Keratinocyte (primary cell): ENCODE measurements at regions not wholly inside any gene's neighbourhood (a gene's known extent, or its start where the extent isn't known, plus 50 kb on each side); places are given as distances from the start of the nearest gene placed in this dataset.

Source experiments
- DNase-seq: peaks from one replicate; pipeline ENCODE4 v3.0.0-alpha.2; 2011; ENCODE audit warnings: low read depth, missing footprints, low spot score
- FAIRE-seq: peaks from 2 replicates; lab custom pipeline; 2011; peaks lifted over from hg19 to GRCh38; lab: Jason Lieb, UNC
- H2AFZ ChIP-seq: 2 replicates; pipeline ENCODE4 v1.6.0; 2012; ENCODE audit warnings: low read length, control low read depth, inconsistent platforms; ENCODE audit not compliant: control insufficient read depth
- H3K27ac ChIP-seq: 2 replicates; pipeline ENCODE4 v1.5.1; 2011; ENCODE audit warnings: low read length; ENCODE audit not compliant: control insufficient read depth, insufficient read depth
- H3K27me3 ChIP-seq: 3 replicates; pipeline ENCODE4 v1.6.0; 2011; ENCODE audit warnings: low read length; ENCODE audit not compliant: control insufficient read depth, insufficient read depth; ENCODE audit errors: extremely low read depth
- H3K36me3 ChIP-seq, 2 experiments: 2 replicates in 1 of 2; 3 replicates in 1 of 2; pipeline ENCODE4 v1.5.1; 2011; ENCODE audit warnings: low read length in 2 of 2, mild to moderate bottlenecking in 1 of 2; ENCODE audit not compliant: control insufficient read depth in 2 of 2, insufficient read depth in 2 of 2; ENCODE audit errors: extremely low read depth in 1 of 2
- H3K4me1 ChIP-seq: 3 replicates; pipeline ENCODE4 v1.5.1; 2011; ENCODE audit warnings: low read length; ENCODE audit not compliant: control insufficient read depth, insufficient read depth; ENCODE audit errors: extremely low read depth
- H3K4me2 ChIP-seq: 3 replicates; pipeline ENCODE4 v1.6.0; 2011; ENCODE audit warnings: low read depth, low read length; ENCODE audit not compliant: control insufficient read depth, insufficient read depth; ENCODE audit errors: extremely low read depth
- H3K4me3 ChIP-seq, 3 experiments: fragments of 200-600 bp in 1 of 3; sonication (generic) in 1 of 3; 2 replicates in 2 of 3; 3 replicates in 1 of 3; pipeline ENCODE4 v1.5.1; 2011 to 2016; ENCODE audit warnings: low read length in 3 of 3, mild to moderate bottlenecking in 3 of 3, control low read depth in 2 of 3, inconsistent platforms in 1 of 3, low read depth in 1 of 3, mixed read lengths in 1 of 3, mixed run types in 1 of 3, moderate library complexity in 1 of 3; ENCODE audit not compliant: control insufficient read depth in 2 of 3, insufficient read depth in 2 of 3; ENCODE audit errors: extremely low read depth in 1 of 3
- H3K79me2 ChIP-seq: 2 replicates; pipeline ENCODE4 v1.6.0; 2012; ENCODE audit warnings: low read length; ENCODE audit not compliant: control insufficient read depth, insufficient read depth
- H3K9ac ChIP-seq: 3 replicates; pipeline ENCODE4 v1.6.0; 2011; ENCODE audit warnings: low read length; ENCODE audit not compliant: control insufficient read depth, insufficient read depth; ENCODE audit errors: extremely low read depth
- H3K9me1 ChIP-seq: 3 replicates; pipeline ENCODE4 v1.6.0; 2011; ENCODE audit warnings: low read length; ENCODE audit not compliant: control insufficient read depth, insufficient read depth; ENCODE audit errors: extremely low read depth
- H3K9me3 ChIP-seq: 2 replicates; pipeline ENCODE4 v1.5.1; 2012; ENCODE audit warnings: low read depth, low read length; ENCODE audit not compliant: control insufficient read depth
- H4K20me1 ChIP-seq: 3 replicates; pipeline ENCODE4 v1.6.0; 2011; ENCODE audit warnings: low read length; ENCODE audit not compliant: control insufficient read depth, insufficient read depth; ENCODE audit errors: extremely low read depth
- CTCF ChIP-seq, 3 experiments: IDR thresholded peaks in 1 of 3; conservative IDR thresholded peaks in 1 of 3; optimal IDR thresholded peaks in 1 of 3; 2 replicates in 2 of 3; 3 replicates in 1 of 3; pipeline versions ENCODE3 to v1.5.1; 2011; ENCODE audit warnings: low read length in 3 of 3, mild to moderate bottlenecking in 3 of 3, moderate library complexity in 2 of 3, control low read depth in 1 of 3, inconsistent platforms in 1 of 3; ENCODE audit not compliant: insufficient read depth in 2 of 3; ENCODE audit errors: extremely low read depth in 1 of 3
- EZH2 ChIP-seq: IDR thresholded peaks from one replicate; pipeline ENCODE4 v1.6.1; 2012; ENCODE audit warnings: inconsistent platforms, mild to moderate bottlenecking, low read length, moderate library complexity
- dilution Hi-C: fragments of 300-500 bp; cut with MboI; formaldehyde crosslinking; loops from one replicate; pipeline ENCODE4 v1.7.0; 2020; ENCODE audit warnings: low sequenced_read_pairs; ENCODE audit not compliant: extremely low pct_ligation_motif_present

- H3K9ac ChIP-seq: no peak overlapping the region
- H2AFZ ChIP-seq: no peak overlapping the region
- H3K4me3 ChIP-seq: no peak overlapping the region
- H3K9me1 ChIP-seq: no peaks in the 10 kb centered on the region
- H3K27me3 ChIP-seq: no peaks in the 10 kb centered on the region
- dilution Hi-C loops: no loop called here
- no peak for TF ChIP-seq CTCF (optimal IDR thresholded peaks at IDR 0.05 in 1 of 3, IDR thresholded peaks at IDR 0.05 in 1 of 3, conservative IDR thresholded peaks at IDR 0.05 in 1 of 3; ENCODE audit: extremely low read depth in 1 of 3, insufficient read depth in 2 of 3, low read length in 3 of 3)
- TF ChIP-seq EZH2: no peak
- no peaks in the 10 kb centered on the region for H3K79me2 ChIP-seq
- no peak for DNase-seq
- FAIRE-seq: no peak
- no peaks in the 10 kb centered on the region for H3K9me3 ChIP-seq
- no peaks in the 10 kb centered on the region for H3K36me3 ChIP-seq
- no peaks in the 10 kb centered on the region for H4K20me1 ChIP-seq
- no peaks in the 10 kb centered on the region for H3K4me1 ChIP-seq
- no peak overlapping the region for H3K27ac ChIP-seq
- H3K4me2 ChIP-seq: no peak overlapping the region
These were observed 102.2 kb upstream of the STC2 start for GRCh38 chr5:173430394-173430793.

- FAIRE-seq (no peak), DNase-seq (no peak)
- Histone ChIP-seq H3K79me2 (no peaks in the 10 kb centered on the region), H3K4me2 (no peak overlapping the region), H3K27me3 (no peaks in the 10 kb centered on the region), H3K9me1 (no peaks in the 10 kb centered on the region), H3K4me1 (no peaks in the 10 kb centered on the region), H3K4me3 (no peak overlapping the region), H3K36me3 (no peaks in the 10 kb centered on the region), H3K9me3 (no peaks in the 10 kb centered on the region), H3K27ac (no peak overlapping the region), H3K9ac (no peak overlapping the region), H2AFZ (no peak overlapping the region), H4K20me1 (no peaks in the 10 kb centered on the region)
- TF ChIP-seq CTCF (optimal IDR thresholded peaks at IDR 0.05 in 1 of 3, IDR thresholded peaks at IDR 0.05 in 1 of 3, conservative IDR thresholded peaks at IDR 0.05 in 1 of 3; ENCODE audit: extremely low read depth in 1 of 3, insufficient read depth in 2 of 3, low read length in 3 of 3): no peak
- no peak for TF ChIP-seq EZH2
- dilution Hi-C loops: no loop called here
These were observed 101.4 kb upstream of the STC2 start for GRCh38 chr5:173429489-173430150.
